ENCODE measurements at regions not wholly inside any gene's neighbourhood (a gene's known extent, or its start where the extent isn't known, plus 50 kb on each side); places are given as distances from the start of the nearest gene placed in this dataset.

DNA sequence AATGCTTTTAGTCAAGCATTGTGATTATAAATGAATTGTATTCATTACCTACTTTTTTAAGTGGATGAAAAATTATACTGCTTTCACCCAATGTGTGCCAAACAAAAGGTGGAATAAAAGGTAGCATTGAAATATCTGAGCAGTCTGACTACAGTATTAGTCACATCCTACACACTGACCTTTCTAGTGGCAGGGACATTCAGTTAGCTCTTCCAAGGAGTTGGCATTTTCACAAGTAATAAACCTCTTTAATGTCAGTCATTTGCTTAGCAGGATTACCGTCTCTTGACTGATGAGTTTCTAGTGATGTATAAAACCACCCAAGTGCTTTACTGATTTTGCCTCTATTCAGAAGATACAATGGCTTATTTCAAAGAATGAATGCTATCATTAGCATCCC lies 687.9 kb downstream of the ARAP2 start:
- TF ChIP-seq ZFP36 (IDR thresholded peaks at IDR 0.05; ENCODE audit: borderline replicate concordance, partially characterized antibody) = no peak
- TF ChIP-seq CTCF (IDR thresholded peaks at IDR 0.05) = no peak
- TF ChIP-seq SMC3 (IDR thresholded peaks at IDR 0.05) = no peak
- no peak for TF ChIP-seq POLR2A (IDR thresholded peaks at IDR 0.05; ENCODE audit: low read length)
- no peak for TF ChIP-seq RNF2 (IDR thresholded peaks at IDR 0.05; ENCODE audit: borderline replicate concordance, low read depth)
- TF ChIP-seq MYC (IDR thresholded peaks at IDR 0.05; ENCODE audit: borderline replicate concordance, low read length) = no peak
- TF ChIP-seq EHF (CRISPR knock-in tag; IDR thresholded peaks at IDR 0.05) = no peak
